ENCODE measurements at regions not wholly inside any gene's neighbourhood (a gene's known extent, or its start where the extent isn't known, plus 50 kb on each side); places are given as distances from the start of the nearest gene placed in this dataset.
"Not testable (repeated sequence)": the region's sequence is repeated elsewhere in the genome, so short reads cannot be mapped to it uniquely, and the experiment has no call there.

- DNase-seq (ENCODE audit: low read depth), result not testable (repeated sequence)
These were observed 198.1 kb downstream of the FOXD4L6 start for GRCh38 chr9:40930426-40930825.

DNA sequence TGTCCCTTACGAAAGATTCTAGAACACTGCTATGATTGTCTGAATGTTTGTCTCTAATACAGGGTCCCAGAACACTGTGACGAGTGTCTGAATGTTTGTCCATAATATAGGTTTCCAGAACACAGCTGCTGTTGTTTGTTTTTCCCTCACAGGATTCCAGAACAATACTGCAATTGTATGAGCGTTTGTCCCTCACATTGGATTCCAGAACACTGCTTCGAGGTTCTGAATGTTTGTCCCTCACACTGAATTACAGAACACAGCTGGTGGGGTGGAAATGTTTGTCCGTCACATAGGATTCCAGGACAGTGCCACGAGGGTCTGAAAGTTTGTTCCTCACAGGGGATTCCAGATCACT, 199.0 kb downstream of the FOXD4L6 start:
- not testable (repeated sequence) for DNase-seq (ENCODE audit: low read depth)

- DNase-seq (ENCODE audit: low read depth), result no peak
These were observed 199.5 kb downstream of the FOXD4L6 start for GRCh38 chr9:40928803-40929487.

DNA sequence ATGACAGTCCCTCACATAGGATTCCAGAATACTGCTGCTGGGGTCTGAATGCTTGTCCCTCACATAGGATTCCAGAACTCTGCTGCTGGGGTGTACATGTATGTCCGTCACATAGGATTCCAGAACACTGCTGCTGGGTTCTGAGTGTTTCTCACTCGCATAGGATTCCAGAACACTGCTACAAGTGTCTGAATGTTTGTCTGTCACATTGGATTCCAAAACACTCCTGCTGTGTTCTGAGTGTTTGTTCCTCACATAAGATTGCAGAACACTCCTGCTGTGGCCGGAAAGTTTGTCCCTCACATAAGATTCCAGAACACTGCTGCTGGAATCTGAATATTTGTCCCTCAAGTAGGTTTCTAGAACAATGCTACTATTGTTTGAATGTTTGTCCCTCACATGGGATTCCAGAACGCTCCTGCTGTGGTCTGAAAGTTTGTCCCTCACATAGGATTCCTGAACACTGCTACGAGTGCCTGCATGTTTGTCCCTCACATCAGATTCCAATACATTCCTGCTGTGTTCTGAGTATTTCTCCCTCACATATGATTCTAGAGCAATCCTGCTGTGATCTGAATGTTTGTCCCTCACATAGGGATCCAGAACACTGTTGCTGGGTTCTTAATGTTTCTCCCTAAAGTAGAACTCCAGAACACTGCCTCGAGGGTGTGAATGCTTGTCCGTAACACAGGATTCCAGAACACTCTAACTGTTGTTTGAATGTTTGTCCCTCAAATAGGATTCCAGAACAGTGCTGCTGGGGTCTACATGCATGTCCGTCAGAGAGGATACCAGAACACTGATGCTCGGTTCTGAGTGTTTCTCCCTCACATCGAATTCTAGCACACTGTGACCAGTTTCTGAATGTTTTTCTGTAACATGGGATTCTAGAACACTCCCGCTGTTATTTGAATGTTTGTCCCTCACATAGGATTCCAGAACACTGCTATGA, 200.4 kb downstream of the FOXD4L6 start:
- no peak for DNase-seq (ENCODE audit: low read depth)

DNA sequence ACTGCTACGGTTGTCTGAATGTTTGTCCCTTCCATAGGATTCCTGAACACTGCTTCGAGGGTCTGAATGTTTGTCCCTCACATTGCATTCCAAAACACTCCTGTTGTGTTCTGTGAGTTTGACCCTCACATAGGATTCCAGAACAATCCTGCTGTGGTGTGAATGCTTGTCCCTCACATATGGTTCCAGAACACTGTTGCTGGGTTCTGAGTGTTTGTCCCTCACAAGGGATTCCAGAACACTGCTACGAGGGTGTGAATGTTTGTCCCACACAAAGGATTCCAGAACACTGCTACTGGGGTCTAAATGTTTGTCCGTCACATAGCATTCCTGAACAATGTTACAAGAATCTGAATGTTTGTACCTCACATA, 201.2 kb downstream of the FOXD4L6 start:
- DNase-seq (ENCODE audit: low read depth), result no peak

GRCh38 chr9:40926404-40927259, 201.8 kb downstream of the FOXD4L6 start:
- no peak for DNase-seq (ENCODE audit: low read depth)

DNA sequence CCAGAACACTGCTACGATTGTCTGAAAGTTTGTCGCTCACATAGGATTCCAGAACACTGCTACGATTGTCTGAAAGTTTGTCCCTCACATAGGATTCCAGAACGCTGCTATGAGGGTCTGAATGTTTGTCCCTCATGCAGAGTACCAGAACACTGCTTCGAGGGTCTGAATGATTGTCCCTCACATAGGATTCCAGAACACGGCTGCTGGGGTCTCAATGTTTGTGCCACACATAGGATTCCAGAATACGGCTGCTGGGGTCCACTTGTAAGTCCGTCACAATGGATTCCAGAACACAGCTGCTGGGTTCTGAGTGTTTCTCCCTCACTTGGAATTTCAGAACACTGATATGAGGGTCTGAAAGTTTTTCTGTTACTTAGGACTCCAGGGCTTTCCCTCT, 203.3 kb downstream of the FOXD4L6 start:
- no peak for DNase-seq (ENCODE audit: low read depth)

DNA sequence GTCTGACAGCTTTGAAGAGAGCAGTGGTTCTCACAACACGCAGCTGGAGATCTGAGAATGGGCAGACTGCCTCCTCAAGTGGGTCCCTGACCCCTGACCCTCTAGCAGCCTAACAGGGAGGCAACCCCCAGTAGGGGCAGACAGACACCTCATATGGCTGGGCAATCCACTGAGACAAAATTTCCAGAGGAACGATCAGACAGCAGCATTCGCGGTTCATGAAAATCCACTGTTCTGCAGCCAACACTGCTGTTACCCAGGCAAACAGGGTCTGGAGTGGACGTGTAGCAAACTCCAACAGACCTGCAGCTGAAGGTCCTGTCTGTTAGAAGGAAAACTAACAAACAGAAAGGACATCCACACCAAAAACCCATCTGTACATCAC, 212.1 kb downstream of the FOXD4L6 start:
- not testable (repeated sequence) for DNase-seq (ENCODE audit: low read depth)

DNA sequence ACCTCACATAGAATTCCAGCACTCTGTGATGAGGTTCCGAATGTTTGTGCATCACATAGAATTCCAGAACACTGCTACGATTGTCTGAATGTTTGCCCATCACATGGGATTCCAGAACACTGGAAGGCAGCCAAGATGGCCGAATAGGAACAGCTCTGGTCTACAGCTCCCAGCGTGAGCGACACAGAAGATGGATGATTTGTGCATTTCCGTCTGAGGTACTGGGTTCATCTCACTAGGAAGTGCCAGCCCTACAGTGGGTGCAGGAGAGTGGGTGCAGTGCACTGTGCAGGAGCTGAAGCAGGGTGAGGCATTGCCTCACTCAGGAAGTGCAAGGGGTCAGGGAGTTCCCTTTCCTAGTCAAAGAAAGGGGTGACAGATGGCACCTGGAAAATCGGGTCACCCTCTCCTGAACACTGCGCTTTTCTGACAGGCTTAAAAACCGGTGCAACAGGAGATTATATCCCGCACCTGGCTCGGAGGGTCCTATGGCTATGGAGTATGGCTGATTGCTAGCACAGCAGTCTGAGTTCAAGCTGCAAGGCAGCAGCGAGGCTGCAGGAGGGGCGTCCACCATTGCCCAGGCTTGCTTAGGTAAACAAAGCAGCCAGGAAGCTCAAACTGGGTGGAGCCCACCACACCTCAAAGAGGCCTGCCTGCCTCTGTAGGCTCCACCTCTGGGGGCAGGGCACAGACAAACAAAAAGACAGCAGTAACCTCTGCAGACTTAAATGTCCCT, 212.7 kb downstream of the FOXD4L6 start:
- not testable (repeated sequence) for DNase-seq (ENCODE audit: low read depth)

- DNase-seq (ENCODE audit: low read depth), result no peak
These were observed 213.5 kb downstream of the FOXD4L6 start for GRCh38 chr9:40914772-40915659.

GRCh38 chr9:40913928-40914673, 214.4 kb downstream of the FOXD4L6 start:
- no peak for DNase-seq (ENCODE audit: low read depth)

DNA sequence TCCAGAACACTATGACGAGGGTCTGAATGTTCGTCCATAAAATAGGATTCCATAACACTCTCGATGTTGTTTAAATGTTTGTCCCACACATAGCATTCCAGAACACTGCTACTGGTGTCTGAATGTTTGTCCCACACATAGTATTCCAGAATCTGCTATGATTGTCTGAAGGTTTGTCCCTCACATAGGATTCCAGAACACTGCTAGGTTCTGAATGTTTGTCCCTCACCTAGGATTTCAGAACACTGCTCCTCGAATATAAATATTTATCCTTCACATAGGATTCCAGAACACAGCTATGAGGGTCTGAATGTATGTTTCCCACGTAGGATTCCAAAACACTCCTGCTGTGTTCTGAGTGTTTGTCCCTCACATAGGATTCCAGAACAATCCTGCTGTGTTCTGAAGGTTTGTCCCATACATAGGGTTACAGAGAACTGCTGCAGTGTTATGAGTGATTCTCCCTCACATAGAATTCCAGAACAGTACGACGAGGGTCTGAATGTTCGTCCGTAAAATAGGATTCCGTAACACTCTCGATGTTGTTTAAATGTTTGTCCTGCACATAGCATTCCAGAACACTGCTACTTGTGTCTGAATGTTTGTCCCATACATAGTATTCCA, 215.3 kb downstream of the FOXD4L6 start:
- DNase-seq (ENCODE audit: low read depth), result no peak

GRCh38 chr9:40912679-40913078, 215.8 kb downstream of the FOXD4L6 start:
- DNase-seq (ENCODE audit: low read depth), result not testable (repeated sequence)

- no peak for DNase-seq (ENCODE audit: low read depth)
These were observed 216.8 kb downstream of the FOXD4L6 start for GRCh38 chr9:40911647-40912046.

DNA sequence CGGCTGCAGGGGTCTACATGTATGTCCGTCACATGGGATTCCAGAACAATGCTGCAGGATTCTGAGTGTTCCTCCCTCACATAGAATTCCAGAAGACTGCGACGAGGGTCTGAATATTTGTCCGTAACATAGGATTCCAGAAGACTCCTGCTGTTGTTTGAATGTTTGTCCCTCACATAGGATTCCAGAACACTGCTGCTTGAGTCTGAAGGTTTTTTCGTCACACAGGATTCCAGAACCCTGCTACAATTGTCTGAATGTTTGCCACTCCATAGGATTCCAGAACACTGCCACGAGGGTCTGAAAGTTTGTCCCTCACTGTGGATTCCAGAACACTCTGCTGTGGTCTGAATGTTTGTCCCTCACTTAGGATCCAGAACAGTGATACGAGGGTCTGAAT, 217.5 kb downstream of the FOXD4L6 start:
- DNase-seq (ENCODE audit: low read depth), result not testable (repeated sequence)

DNA sequence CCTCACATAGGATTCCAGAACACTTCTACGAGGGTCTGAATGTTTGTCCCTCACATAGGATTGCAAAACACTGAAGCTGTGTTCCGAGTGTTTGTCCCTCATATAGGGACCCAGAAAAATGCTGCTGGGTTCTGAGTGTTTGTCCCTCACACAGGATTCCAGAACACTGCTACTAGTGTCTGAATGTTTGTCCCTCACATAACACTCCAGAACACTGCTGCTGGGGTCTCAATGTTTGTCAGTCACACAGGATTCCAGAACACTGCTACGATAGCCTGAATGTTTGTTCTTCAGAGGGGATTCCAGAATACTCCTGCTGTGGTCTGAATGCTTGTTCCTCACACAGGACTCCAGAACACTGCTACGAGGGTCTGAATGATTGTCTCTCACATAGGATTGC, 218.7 kb downstream of the FOXD4L6 start:
- DNase-seq (ENCODE audit: low read depth), result no peak

- not testable (repeated sequence) for DNase-seq (ENCODE audit: low read depth)
These were observed 219.4 kb downstream of the FOXD4L6 start for GRCh38 chr9:40909111-40909510.

- no peak for DNase-seq (ENCODE audit: low read depth)
These were observed 220.5 kb downstream of the FOXD4L6 start for GRCh38 chr9:40907657-40908624.

Measured in RPMI7951 (cell line).